ENCODE measurements at regions not wholly inside any gene's neighbourhood (a gene's known extent, or its start where the extent isn't known, plus 50 kb on each side); places are given as distances from the start of the nearest gene placed in this dataset.

DNA sequence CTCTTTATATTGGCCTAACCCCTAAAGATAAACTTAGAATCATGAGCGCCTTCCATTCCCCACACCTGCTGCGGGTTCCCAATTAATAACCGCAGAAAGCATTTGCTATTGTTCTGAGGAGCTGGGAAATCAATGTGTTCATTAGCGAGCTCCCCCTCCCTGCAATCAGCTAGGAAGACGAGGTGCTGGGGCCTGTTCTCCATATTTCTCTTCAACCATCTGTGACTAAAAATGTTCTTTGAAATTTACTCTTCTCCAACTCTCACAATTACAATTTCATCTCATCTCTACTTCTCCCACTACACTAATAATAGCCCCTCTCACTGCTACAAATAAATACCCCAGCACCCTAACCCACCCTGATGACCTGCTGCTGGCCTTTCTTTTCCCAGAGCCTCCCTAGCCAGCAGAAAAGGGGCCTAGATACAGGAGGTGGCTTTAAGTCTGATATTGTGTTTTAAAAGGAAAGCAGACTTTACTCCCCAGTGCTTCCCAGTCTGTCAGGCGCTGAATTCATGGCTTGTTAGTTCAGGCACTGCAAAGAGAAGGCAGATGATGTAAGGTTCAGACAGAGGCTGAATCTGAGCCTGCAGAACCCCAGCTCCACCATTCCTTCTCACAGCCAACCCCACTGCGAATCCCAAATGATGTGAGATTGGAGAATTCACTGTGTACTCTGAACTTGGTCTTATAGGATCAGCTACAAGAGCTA, 477.5 kb upstream of the DAB1 start:
- no peak for DNase-seq

DNA sequence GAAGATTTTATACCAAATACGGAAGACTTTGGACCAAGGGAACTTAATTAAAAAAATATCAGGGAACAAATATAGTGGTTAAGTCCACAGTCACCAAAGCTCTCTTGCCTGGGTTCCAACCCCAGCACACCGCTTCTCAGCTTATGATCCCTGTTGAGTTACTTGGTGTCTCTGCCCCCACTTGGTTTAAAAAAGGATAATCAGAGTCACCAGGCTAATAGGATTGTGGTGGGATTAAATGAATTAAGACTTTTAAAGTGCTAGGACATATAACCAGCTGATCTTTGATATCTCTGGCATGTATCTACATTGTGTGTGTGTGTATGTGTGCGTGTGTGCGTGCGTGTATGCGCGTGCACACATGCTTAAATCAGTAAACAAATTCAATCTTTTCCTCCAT, 474.7 kb upstream of the DAB1 start:
- DNase-seq, result no peak

DNA sequence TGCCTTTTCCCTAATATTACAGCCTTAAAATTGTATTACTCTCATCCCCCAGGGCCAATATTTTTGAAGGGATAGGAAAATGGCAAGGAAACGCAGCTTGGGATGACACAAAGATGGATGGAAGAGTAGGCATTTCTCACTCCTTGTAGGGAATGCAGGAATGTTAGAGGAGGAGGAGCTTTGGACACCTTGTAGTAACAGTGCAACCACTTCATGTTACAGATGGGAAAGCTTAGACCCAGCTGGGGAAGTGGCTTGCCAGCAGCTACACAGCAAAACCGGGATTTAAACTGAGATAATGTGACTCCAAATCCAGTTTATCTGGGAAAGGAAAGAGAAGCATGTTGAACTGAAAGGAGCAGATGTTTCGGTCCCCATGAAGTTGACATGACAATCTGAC, 473.7 kb upstream of the DAB1 start:
- no peak for DNase-seq

DNA sequence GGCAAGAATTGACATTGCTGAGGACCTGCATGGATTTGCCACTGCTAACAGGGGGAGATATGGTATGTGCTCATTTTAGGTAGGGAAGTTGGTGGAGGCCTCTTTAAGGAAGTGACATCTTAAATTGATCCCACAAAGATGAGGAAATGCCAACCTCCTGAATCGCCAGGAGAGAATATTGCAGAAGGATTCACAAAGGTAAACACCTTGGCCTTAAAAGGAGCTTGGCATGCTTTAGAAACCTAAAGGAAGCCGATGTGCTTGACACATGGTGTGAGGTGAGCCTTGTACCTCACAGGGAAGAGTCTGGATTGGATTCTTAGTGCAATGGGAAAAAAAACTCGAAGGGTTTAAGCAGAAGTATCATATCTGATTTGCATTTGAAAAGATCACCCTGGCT, 470.5 kb upstream of the DAB1 start:
- DNase-seq, result no peak

DNA sequence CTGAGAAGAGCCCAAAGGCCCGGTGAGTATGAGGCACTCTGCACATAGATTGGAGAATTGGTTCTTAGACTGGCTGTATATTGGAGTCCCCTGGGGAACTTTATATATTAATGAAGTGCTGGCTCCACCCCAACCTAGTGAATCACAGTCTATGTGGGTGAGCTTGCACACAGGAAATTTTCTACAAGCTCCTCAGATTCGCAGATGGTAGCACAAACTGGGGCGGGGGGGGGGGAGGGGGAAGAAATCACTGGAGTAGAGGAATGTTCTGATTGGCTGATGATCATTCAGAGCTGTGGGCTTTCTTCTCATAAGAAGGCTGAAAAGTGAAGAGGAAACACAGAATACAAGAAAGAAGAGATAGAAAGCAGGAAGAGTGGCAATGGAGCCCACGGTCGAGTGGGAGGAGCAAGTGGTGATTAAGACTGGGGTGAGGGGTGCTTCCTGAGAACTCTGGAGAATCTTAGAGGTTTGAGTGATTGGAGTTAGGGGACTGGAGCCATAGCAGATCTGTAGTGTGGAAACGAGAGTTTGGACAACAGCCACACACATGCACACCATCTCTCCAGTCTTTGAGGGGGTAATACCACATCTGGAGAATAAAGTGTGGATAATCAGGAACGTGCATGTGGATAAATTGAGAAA, 465.9 kb upstream of the DAB1 start:
- DNase-seq, result no peak

DNA sequence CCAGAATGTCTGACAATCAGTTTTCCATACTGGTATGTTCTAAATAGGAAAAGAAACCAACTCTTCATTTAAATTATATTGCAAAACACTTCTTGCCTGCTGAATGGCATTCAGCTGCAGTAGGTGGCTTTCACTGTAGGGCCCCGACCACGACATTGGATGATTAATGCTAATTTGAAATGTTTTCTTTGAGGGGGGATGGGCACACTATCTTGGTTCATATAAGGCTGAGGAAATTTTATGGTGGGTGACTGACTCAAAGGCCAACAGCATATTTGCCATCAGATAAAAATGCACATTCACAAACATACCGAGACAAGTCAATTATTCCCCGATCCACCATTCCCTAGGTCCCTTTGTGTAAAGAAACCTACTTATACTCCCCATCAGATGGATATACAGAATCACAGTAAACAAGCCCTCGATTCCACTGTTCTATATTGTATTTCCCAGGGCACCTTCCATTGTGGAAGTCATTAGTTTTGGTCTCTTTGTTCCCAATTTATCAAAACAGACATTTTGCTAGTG, 464.2 kb upstream of the DAB1 start:
- no peak for DNase-seq

DNA sequence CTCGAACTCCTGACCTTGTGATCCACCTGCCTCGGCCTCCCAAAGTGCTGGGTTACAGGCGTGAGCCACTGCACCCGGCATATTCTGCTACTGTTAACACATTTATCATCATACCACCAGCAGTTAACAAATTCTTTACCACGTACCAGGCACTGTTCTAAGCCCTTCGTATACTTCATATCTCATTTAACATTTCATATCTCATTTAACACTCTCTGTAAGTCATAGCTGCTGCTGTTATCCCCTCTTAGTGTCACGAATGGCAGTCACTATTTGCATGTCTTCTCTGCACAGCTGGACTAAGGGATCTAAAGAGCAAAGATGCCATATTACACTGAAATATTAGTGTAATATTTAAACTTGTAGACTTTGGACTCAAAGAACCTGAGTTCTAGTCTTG, 462.5 kb upstream of the DAB1 start:
- DNase-seq, result no peak

DNA sequence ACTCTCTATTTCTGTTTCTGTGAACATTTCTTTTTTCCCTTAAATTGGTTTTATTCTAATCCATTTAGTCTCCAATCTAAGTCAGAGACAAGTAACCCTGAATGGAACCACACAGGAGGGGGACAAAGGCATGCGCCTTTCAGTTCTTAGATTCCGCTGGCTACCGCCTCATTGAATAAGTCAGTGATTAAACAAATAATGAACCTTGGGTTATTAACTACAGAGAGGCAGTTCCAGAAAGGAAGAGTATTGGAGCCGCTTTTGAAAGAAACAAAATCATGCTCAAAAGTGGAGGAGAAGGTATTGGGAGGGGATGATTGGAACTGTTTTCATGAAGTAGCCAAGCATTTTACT, 459.8 kb upstream of the DAB1 start:
- DNase-seq, result no peak

DNA sequence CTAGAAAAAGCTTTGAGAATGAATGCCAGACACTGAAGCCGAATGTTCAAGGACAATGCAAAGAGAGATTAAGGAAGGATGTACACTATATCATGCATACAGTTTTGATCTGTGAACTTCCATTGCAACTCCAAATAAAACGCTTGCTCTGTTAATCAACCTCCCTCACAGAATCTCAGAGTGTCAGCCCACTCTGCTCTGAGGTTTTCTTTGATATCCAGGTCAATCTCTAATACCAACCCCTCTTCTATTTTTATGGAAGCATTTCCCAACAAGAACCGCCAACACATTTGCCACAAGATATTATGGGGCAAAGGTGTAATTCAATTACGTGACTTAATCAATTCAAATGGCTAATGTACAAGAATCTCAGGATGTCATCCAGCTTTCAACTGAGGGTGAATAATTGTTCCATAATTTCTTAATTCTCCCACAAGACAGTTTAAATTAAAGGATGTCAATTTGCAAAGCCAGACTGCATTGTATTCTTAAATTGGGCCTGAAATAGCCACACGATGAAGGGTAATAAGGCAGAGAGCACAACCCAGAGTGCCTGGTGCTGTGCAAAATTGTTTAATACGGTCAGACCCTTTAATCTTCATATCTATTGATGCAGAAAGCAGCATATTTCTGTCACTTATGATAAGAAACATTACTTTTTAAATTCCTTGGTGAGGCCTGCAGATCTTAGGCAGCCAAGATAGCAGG, 459.2 kb upstream of the DAB1 start:
- DNase-seq, result no peak

DNA sequence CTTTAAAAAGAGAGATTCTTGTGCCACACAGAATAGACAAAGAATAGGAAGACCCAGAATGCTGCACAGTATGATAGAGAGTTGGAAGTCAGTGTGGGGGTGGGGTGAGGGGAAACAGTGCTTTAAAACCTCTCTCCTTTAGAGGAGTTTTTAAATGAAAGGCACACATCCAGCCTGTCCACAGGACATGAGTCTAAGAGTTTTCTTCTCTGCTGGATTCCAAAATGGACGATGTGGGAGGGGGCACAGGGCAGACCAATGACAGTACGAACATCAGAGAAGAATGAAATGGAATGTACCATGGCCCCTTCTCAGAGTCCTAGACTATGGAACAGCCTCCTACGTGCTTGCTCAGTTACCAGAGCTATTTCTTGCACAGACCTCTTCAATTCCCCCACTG, 458.2 kb upstream of the DAB1 start:
- no peak for DNase-seq

DNA sequence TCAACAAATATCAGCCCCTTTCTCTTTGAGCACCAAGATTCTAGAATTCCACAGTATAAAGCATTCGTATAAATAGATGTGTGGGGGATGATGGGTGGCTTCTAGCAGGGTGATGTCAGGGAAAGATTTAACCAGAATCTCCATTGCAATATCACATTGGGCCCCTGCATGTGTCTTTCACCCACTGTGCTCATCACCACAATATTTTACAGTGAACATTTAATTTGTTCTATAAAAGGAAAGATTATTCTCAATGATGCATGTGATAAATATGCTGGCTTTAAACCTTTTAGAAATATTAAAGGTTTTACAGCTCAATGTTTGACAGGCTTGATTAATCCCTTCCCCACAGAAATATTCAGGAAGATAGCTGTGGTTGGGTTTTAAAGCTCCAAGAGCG, 457.8 kb upstream of the DAB1 start:
- DNase-seq, result no peak

DNA sequence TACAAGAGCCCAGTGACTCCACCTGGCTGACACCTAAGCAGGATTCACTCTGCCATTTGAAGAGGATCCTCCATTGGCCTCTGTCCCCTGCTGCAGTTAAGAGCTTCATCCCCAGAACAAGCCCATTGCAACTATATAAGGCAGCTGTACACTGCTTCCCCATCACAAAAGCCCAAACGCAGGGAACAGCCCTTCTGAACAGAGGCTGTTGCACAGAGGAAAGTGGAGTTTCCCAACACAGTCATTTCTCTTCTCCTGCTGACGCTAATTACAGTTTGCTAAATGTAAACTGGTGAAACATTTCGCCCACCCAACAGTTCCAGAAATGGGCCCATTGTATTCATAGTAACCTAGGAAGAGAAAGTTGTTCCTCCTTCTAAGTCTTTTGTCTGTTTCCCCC, 455.8 kb upstream of the DAB1 start:
- no peak for DNase-seq

DNA sequence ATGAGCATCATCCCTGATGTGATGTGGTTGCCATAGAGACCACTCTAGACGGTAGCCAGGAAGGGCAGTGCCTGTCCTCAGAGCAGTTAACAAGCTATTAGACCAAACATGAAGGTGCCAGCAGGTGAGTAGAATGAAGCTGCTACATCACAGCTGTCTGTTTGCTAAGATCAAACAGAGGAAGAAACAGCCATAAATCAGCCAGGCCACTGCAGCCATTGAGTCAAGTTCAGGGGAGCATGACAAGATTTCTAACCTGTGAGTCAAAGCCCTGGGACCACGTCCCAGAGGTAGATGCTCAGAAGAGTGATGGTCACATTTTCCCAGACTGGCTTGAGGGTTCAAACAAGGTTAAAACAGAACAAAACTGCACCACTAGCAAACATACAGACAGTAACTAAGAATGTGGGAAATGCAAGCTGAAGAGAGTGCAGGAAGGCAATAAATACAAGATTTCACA, 450.6 kb upstream of the DAB1 start:
- DNase-seq, result no peak

DNA sequence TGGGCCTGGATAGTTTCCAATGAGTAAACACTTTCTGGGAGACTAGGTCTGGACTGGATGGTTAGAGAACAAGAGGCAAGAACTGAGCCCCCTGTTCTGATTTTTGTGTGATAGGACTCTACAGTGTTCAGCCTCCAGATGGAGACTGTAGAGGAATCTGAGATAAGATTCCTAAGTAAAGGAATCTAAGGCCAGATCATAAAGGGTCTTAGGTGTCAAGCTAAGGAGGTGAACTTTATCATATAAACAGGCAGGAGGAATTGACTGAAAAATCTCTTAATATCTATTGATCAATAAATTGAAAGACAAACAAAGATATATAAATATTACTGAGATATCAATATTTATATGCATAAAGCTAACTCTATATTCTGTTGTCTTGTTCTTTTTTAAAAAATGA, 449.1 kb upstream of the DAB1 start:
- DNase-seq, result no peak

DNA sequence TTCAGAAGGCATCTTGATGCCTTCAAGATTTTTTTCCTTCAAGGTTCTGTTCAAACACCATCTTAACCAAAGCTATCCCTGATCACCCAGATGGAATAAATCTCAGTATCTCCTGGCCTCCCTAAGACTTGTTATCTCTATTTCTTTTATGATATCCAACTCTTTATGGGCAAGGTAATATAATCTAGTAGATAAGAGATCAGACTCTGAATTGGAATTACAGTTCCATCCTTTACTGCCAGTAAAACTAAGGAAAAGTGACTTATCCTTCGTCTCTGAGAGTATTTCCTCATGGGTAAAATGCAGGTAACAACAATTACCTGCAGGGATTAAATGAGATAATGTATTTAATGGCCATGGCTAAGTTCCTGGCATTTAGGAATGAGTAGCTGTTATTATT, 445.0 kb upstream of the DAB1 start:
- DNase-seq, result no peak

DNA sequence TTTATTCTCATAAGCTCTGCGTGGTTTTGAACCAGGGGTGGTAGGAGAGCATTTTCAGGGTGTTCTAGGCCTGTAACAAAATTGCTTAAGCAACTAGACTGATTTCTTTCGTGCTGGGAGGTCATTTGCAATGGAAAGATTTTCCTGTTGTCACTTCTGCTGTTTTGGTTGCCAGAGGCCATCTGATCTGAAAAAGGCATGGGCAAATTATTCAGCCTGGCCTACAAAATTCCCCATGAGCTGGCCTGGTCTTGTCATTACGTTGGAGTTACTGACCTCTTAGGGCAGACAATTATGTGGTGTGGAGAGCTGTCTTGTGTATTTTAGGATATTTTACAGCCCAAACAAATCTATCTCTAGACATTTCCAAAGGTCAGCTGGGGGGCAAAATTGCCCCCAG, 444.4 kb upstream of the DAB1 start:
- DNase-seq, result no peak

DNA sequence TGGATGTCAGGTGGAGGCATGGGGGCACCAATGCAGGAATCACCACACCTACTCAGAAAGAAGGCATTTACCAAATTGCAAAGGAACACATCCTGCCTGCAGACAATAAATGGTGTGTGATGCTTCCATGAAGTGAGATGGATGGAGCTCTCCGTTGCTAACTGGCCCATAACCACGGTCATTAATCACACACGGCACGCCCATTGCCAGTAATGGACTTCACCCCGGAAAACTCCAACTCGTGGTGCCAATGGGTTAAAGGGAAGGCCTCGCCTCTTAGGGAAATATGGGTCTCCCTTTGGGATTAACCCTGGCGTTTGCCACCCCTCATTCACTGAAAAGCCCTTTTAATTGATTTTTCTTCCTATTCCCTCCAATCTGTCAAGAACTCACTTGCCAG, 443.1 kb upstream of the DAB1 start:
- no peak for DNase-seq

DNA sequence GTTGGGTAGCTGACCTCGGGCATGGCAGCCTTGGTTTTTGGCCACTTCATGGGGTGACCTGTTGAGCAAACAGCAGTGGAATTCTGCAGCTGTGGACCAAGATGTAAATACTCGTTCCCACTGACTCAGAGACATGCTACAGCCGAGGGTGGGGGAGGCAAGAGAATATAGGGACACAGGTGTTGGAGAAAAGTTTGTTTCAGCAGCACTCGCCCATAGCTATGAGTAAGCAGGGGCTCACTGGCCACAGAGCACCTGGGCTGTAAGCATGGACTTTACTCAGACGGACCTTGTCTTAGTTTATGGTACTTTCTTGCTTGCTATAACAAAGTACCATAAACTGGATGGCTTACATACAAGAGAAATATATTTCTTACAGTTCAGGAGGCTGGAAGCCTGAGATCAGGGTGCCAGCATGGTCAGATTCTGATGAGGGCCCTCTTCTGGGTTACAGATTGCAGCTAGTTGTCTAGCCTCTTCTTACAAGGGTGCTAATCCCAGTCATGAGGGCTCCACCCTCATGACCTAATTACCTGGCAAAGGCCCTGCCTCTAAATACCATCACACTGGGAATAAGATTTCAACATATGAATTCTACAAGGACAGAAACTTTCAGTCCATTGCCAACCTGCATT, 437.2 kb upstream of the DAB1 start:
- DNase-seq, result no peak

DNA sequence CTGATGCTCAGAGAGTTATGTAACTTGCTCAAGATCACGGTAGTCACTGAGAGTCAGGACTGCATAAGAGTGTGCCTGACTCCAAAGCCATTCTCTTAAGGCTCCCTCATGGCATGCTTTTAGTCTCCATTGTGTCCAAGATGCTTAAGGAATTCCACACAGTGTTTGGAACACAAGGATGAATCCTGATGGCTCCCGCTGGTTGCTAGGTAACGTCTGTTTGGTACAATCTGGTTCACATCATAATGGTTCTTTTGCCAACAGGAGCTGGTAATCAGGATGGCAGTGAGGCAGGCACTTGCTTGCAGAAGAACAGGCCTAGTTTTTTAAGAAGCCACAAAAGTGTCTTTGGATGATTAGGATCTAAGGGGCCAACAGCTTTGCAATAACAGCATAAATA, 436.5 kb upstream of the DAB1 start:
- DNase-seq, result no peak

DNA sequence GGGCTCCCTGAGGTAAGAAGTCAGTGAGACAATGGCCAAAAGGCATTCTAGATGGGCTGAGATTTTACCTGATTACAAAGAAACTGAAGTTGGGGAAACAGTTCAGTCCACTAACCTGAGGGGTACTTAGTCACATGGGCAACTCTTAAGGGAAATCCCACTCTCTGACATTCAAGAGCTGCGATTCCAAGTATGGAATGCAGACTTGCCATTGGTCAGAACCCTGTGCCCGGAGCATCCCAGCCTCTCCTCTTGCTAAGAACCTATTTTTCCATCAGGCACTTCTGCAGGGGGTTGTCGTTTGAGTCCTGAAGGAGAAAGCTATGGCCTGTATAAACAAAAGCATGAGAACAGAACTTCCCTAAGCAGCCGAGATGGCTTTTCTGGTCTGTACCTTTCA, 434.9 kb upstream of the DAB1 start:
- no peak for DNase-seq

DNA sequence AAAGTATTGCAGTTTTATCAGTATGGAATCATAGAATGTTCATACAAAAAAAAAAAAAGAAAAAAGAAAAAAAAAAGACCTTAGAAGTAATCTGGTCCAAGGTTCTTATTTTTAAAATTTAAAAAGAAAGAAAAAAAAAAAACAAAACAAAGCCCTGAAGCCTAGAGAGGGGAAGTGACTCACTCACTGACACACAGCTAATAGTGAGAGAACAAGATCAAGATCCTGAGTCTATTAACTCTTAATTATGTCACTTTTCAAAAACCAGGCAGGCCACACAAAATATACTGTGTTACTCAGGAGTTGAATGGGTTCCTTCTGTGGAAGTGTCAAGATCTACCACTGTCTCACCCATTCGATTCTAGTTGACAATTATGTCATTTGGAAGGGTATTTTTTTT, 433.9 kb upstream of the DAB1 start:
- no peak for DNase-seq

DNA sequence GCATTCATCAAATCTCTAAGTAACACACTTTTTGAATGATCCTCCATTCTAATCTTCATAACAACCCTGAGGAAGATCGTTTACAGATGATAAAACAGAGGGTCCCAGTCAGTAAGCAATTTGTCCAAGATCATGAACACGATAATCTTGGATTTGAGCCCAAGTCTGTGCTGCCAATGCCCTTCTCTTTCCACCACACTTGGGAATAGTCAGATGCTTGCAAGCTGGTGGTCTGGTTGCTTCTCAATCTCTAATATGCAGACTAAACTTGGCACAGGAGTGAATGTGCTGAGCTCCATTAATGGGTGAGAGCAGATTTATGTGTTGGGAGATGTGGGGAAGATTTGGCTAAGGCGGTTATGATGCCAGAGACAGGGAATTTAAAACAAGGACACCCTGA, 430.6 kb upstream of the DAB1 start:
- DNase-seq, result no peak

DNA sequence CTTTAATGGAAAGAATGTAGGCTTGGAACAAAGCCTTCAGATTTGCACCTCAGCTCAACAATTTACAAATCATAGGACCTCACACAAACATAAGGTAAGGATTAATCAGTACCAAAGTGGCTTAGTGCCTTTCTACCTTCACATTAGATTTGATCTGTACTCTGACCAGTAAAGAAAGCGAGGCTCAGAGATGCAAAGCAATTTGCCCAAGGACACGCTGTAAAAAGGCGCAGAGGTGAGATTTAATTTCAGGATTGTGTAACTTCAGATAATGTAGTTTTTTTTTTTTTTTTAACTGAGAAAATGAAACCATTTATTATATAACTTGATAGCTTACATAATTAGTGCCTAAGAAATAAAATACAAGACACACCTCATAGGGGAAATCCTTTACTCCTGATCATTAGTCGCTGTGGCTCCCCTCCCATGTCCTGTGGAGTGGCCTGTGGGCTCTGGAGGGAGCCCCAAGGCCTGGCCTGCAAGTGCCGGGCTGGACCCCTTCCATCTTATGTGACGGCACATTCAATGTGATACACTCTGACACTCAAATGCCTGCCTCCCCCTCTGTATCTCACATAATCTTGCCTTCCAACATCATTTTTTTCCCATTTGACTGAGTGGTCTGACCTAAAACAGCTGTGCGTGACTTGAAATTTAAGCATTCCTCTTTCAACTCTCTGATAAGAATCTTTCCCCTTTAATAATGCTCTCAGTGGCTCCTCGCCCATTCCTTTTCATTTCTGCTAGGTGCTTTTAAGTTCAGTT, 426.5 kb upstream of the DAB1 start:
- no peak for DNase-seq
